K562 (cell line): ENCODE measurements at regions not wholly inside any gene's neighbourhood (a gene's known extent, or its start where the extent isn't known, plus 50 kb on each side); places are given as distances from the start of the nearest gene placed in this dataset.
A peak's percentile ranks its signal among the peaks of the same experiment; 100 is the strongest.

ENCODE experiments used
- ATAC-seq: fragments of 200-7000 bp; cut with Tn5 transposase; 3 replicates; pipeline ENCODE4 v1.9.1; 2020; ENCODE audit warnings: moderate library complexity
- BruUV-seq: library from RNA; stranded (reverse); fragments of 400-500 nt; replicated peaks from 2 replicates; lab custom pipeline; 2021; lab: Mats Ljungman, UMichigan
- CTCF ChIA-PET: fragments of 300-600 bp; formaldehyde crosslinking; extraction: SDS; loops from one replicate; lab custom pipeline; 2021; ENCODE audit warnings: low intra/inter-chr PET ratio; lab: Yijun Ruan, JAX
- POLR2A ChIA-PET: fragments of 300-600, 350-650 bp; sonication (Branson Sonifier 250); formaldehyde crosslinking; extraction: SDS; loops from one replicate; lab custom pipeline; 2021; ENCODE audit warnings: antibody characterized with exemption, inconsistent platforms; lab: Yijun Ruan, JAX
- DNase-seq, 4 experiments: peaks; one replicate each; pipeline versions ENCODE4 v3.0.0 to v3.0.0-alpha.2; 2011 to 2018; ENCODE audit warnings: low spot score in 3 of 4, mixed read lengths in 3 of 4; ENCODE audit errors: extremely low read depth in 1 of 4
- FAIRE-seq: peaks from 2 replicates; lab custom pipeline; 2011; peaks lifted over from hg19 to GRCh38; lab: Jason Lieb, UNC
- H2AFZ ChIP-seq: 2 replicates; pipeline ENCODE4 v1.6.0; 2011; ENCODE audit warnings: low read depth, low read length, control low read depth, inconsistent platforms
- H3K27ac ChIP-seq: fragments of 200-600 bp; 3 replicates; pipeline ENCODE4 v1.8.0; 2011; ENCODE audit warnings: low read depth, mild to moderate bottlenecking, control low read depth, inconsistent platforms, low read length, moderate library complexity, mixed read lengths; ENCODE audit errors: extremely low read depth
- H3K27me3 ChIP-seq, 2 experiments: fragments of 300-600 bp in 1 of 2; 2 replicates in 1 of 2; 3 replicates in 1 of 2; pipeline versions ENCODE4 v1.6.0 to v1.8.0; 2011; ENCODE audit warnings: inconsistent platforms in 2 of 2, low read length in 2 of 2, mild to moderate bottlenecking in 1 of 2, mixed read lengths in 1 of 2, moderate library complexity in 1 of 2; ENCODE audit not compliant: control insufficient read depth in 2 of 2, insufficient read depth in 2 of 2
- H3K36me3 ChIP-seq: fragments of 300-600 bp; 3 replicates; pipeline ENCODE4 v1.8.0; 2011; ENCODE audit warnings: mild to moderate bottlenecking, low read length, inconsistent platforms; ENCODE audit not compliant: control insufficient read depth, insufficient read depth
- H3K4me1 ChIP-seq, 2 experiments: fragments of 200-600 bp in 1 of 2; replicated peaks in 1 of 2; 2 replicates in 1 of 2; 3 replicates in 1 of 2; pipeline versions ENCODE4 v1.5.1 to v1.8.0; 2011; ENCODE audit warnings: inconsistent platforms in 2 of 2, low read length in 2 of 2, mild to moderate bottlenecking in 1 of 2, mixed read lengths in 1 of 2, moderate library complexity in 1 of 2; ENCODE audit not compliant: control insufficient read depth in 2 of 2, insufficient read depth in 2 of 2
- H3K4me2 ChIP-seq: 2 replicates; pipeline ENCODE4 v1.6.1; 2011; ENCODE audit warnings: low read length, control low read depth, inconsistent platforms, mixed read lengths; ENCODE audit not compliant: insufficient read depth
- H3K4me3 ChIP-seq: fragments of 200-600 bp; sonication (generic), shearing (Covaris generic); 2 replicates; pipeline ENCODE4 v1.5.1; 2016; ENCODE audit warnings: control low read depth, inconsistent platforms
- H3K79me2 ChIP-seq: fragments of 200-600 bp; 3 replicates; pipeline ENCODE4 v1.8.0; 2011; ENCODE audit warnings: low read length, inconsistent platforms; ENCODE audit not compliant: control insufficient read depth, insufficient read depth
- H3K9ac ChIP-seq, 2 experiments: 2 replicates each; pipeline versions ENCODE4 v1.6.0 to v1.6.1; 2011; ENCODE audit warnings: low read depth in 2 of 2, low read length in 2 of 2, control low read depth in 1 of 2, inconsistent platforms in 1 of 2, mild to moderate bottlenecking in 1 of 2, mixed read lengths in 1 of 2; ENCODE audit not compliant: insufficient read depth in 1 of 2
- H3K9me1 ChIP-seq: one replicate; pipeline ENCODE4 v1.6.0; 2011; ENCODE audit warnings: inconsistent platforms, mild to moderate bottlenecking, low read length, moderate library complexity; ENCODE audit not compliant: control insufficient read depth, insufficient read depth
- H3K9me3 ChIP-seq: replicated peaks from 2 replicates; pipeline ENCODE4 v1.5.1; 2011; ENCODE audit warnings: low read depth, low read length, inconsistent platforms; ENCODE audit not compliant: control insufficient read depth, insufficient read depth
- H4K20me1 ChIP-seq: replicated peaks from 2 replicates; pipeline ENCODE4 v1.6.1; 2011; ENCODE audit warnings: low read length, inconsistent platforms, mixed read lengths; ENCODE audit not compliant: control insufficient read depth, insufficient read depth
- CEBPB ChIP-seq: fragments of 450-650 bp; IDR thresholded peaks from 2 replicates; pipeline ENCODE4 v1.6.1; 2016; ENCODE audit warnings: missing genetic modification characterization, missing compliant biosample characterization
- CEBPG ChIP-seq, 3 experiments: fragments of 200-800 bp in 1 of 3; sonication (Bioruptor generic) in 1 of 3; sonication (generic) in 1 of 3; formaldehyde crosslinking in 1 of 3; IDR thresholded peaks in 2 of 3; conservative IDR thresholded peaks in 1 of 3; 2 replicates each; pipeline versions ENCODE4 v1.6.1 to v1.8.0; 2016 to 2022; ENCODE audit warnings: missing compliant biosample characterization in 2 of 3, missing genetic modification characterization in 2 of 3, mild to moderate bottlenecking in 1 of 3, missing genetic modification reagents in 1 of 3
- DNMT1 ChIP-seq: fragments of 450-650 bp; IDR thresholded peaks from 2 replicates; pipeline ENCODE4 v1.6.1; 2016; ENCODE audit warnings: antibody characterized with exemption, mild to moderate bottlenecking
- MTA2 ChIP-seq: fragments of 450-650 bp; IDR thresholded peaks from 2 replicates; pipeline ENCODE4 v1.6.1; 2016; ENCODE audit warnings: low read depth
- NFATC3 ChIP-seq: fragments of 450-650 bp; IDR thresholded peaks from 2 replicates; pipeline ENCODE4 v1.6.1; 2017; ENCODE audit warnings: mild to moderate bottlenecking
- PHB ChIP-seq: fragments of 250-450 bp; sonication (Bioruptor Pico); IDR thresholded peaks from 2 replicates; pipeline ENCODE4 v1.5.0; 2021
- PHB2 ChIP-seq: fragments of 450-650 bp; IDR thresholded peaks from 2 replicates; pipeline ENCODE4 v1.6.1; 2017; ENCODE audit warnings: low read depth
- PREB ChIP-seq: sonication (generic); formaldehyde crosslinking; IDR thresholded peaks from 2 replicates; pipeline ENCODE4 v1.8.1; 2023; ENCODE audit warnings: mild to moderate bottlenecking, missing genetic modification reagents
- SAFB ChIP-seq: fragments of 200-400 bp; formaldehyde crosslinking; IDR thresholded peaks from 2 replicates; pipeline ENCODE4 v1.6.1; 2017; ENCODE audit warnings: low read depth, low read length, borderline replicate concordance
- SRSF3 ChIP-seq: fragments of 200-400 bp; formaldehyde crosslinking; IDR thresholded peaks from 2 replicates; pipeline ENCODE4 v1.6.1; 2016; ENCODE audit warnings: mild to moderate bottlenecking, low read length, moderate library complexity; ENCODE audit not compliant: insufficient read depth
- TCF15 ChIP-seq: fragments of 250-450 bp; sonication (Bioruptor Pico); IDR thresholded peaks from 2 replicates; pipeline ENCODE4 v1.8.0; 2022; ENCODE audit warnings: moderate library complexity, mild to moderate bottlenecking, inconsistent platforms
- ZFX ChIP-seq: sonication (generic); formaldehyde crosslinking; IDR thresholded peaks from 2 replicates; pipeline ENCODE4 v1.8.0; 2022; ENCODE audit warnings: mild to moderate bottlenecking, missing genetic modification reagents, moderate library complexity
- ZNF316 ChIP-seq: fragments of 450-650 bp; IDR thresholded peaks from 2 replicates; pipeline ENCODE4 v1.6.1; 2016
- whole genome bisulfite sequencing: fragments of 100-300 bp; shearing (Covaris generic); methylation state at CpG from one replicate; pipeline ENCODE4 v1.1.6; 2016; ENCODE audit warnings: low coverage, mixed read lengths; ENCODE audit not compliant: insufficient coverage; ENCODE audit errors: missing lambda C conversion rate; 5-methylcytosine and 5-hydroxymethylcytosine counted together
- in situ Hi-C: fragments of 300-500 bp; cut with MboI; formaldehyde crosslinking; loops from 4 replicates; pipeline ENCODE4 v1.15.0; 2018; ENCODE audit warnings: inconsistent platforms, mixed read lengths
- intact Hi-C: fragments of 100-400 bp; cut with micrococcal nuclease; formaldehyde crosslinking; loops from 2 replicates; pipeline ENCODE4 v1.14.2; 2022
- TF ChIP-seq, protein P1 (sequence below), 2 experiments: fragments of 450-650 bp in 1 of 2; sonication (generic) in 1 of 2; formaldehyde crosslinking in 1 of 2; IDR thresholded peaks in 1 of 2; conservative IDR thresholded peaks in 1 of 2; 2 replicates each; pipeline versions ENCODE4 v1.6.1 to v1.8.1; 2016 to 2023; ENCODE audit warnings: mild to moderate bottlenecking in 2 of 2, moderate library complexity in 2 of 2, inconsistent platforms in 1 of 2, missing genetic modification reagents in 1 of 2

- TF ChIP-seq ZFX (CRISPR knock-in tag) (no peak), SRSF3 (no peak), NFATC3 (no peak), PREB (CRISPR knock-in tag) (no peak), DNMT1 (no peak), PHB2 (no peak), TCF15 (CRISPR knock-in tag) (no peak), SAFB (no peak), ZNF316 (peak; percentile 69; the same call in 1 of the 2 replicates)
Observed at GRCh38 chr12:102681309-102681708, 200.9 kb upstream of the IGF1 start (continued).

DNA sequence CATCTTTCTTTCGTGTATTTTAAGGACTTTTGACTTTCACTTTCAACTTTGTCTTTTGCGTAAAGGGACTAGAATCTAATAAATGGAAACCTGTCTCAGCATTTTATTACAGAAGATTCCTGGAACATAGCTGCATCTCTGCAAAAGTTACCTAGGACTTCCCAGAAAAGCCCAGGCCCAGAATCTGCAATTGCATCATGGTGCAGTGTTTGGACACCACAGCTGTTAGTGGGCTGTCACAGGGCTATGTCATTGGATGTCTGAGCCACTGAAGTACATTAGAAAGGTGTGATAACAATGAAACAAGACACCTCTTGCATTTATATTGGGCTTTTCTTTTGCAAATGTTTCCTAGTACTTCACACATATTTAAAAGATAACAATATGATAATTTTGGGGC, 199.9 kb upstream of the IGF1 start:
- no peak for DNase-seq
- H3K27ac ChIP-seq = no peak overlapping the region
- no peaks in the 10 kb centered on the region for H3K27me3 ChIP-seq
- no peak overlapping the region for H3K9ac ChIP-seq
- intact Hi-C loops (no loop called here), in situ Hi-C loops (no loop called here)
- no peak for FAIRE-seq
- H3K79me2 ChIP-seq = no peaks in the 10 kb centered on the region
- ATAC-seq = no peak
- WGBS = 11% methylated on average over 2 of the region's 2 CpGs
- no peaks in the 10 kb centered on the region for H3K36me3 ChIP-seq
- ChIA-PET CTCF (no interaction called here), POLR2A (interaction anchor here (0.8 kb wide), 1 partner anchor 9 kb away, joined by 3 read pairs; no protein-coding TSS in a partner anchor)
- no TSS peak for BruUV-seq
- H3K9me3 ChIP-seq = no peaks in the 10 kb centered on the region
- no peak overlapping the region for H3K4me3 ChIP-seq
- no peaks in the 10 kb centered on the region for H3K4me1 ChIP-seq
- H4K20me1 ChIP-seq = no peaks in the 10 kb centered on the region
- TF ChIP-seq CEBPG (CRISPR knock-in tag; IDR thresholded peaks at IDR 0.05) (no peak), CEBPG (tag; conservative IDR thresholded peaks at IDR 0.05 in 1 of 2, IDR thresholded peaks at IDR 0.05 in 1 of 2) (peak; percentile 52 to 67; a peak in 3 of 4 replicates), PHB (no peak), CEBPB (tag) (0 out of 2 replicates have a peak, but pooled peaks have one; percentile 24), MTA2 (no peak)
- TF ChIP-seq, protein P1, sequence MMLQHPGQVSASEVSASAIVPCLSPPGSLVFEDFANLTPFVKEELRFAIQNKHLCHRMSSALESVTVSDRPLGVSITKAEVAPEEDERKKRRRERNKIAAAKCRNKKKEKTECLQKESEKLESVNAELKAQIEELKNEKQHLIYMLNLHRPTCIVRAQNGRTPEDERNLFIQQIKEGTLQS (IDR thresholded peaks at IDR 0.05) = peak; percentile 33; the same call in 1 of the 2 replicates
- TF ChIP-seq, protein P1 (CRISPR knock-in tag; conservative IDR thresholded peaks at IDR 0.05) = no peak
- H3K4me2 ChIP-seq = no peak overlapping the region
- no peaks in the 10 kb centered on the region for H3K9me1 ChIP-seq
- H2AFZ ChIP-seq = no peak overlapping the region
